Esophagus squamous epithelium (tissue), 5 donors: ENCODE measurements at regions not wholly inside any gene's neighbourhood (a gene's known extent, or its start where the extent isn't known, plus 50 kb on each side); places are given as distances from the start of the nearest gene placed in this dataset.

Experiments used
- DNase-seq: peaks from one replicate; lab custom pipeline; 2025; lab: John Stamatoyannopoulos, UW
- H3K27ac ChIP-seq, 4 donors: fragments of 200-600 bp; sonication (generic); one replicate each; pipeline ENCODE4 v1.5.1; 2016 to 2019; ENCODE audit warnings: mild to moderate bottlenecking in 1 of 4
- H3K27me3 ChIP-seq, 4 donors: fragments of 200-600 bp; sonication (generic); 1 replicate in 3 of 4; 2 replicates in 1 of 4; pipeline versions ENCODE4 v1.5.1 to v1.6.0; 2017 to 2021; ENCODE audit warnings: antibody characterized with exemption in 1 of 4
- H3K36me3 ChIP-seq, 3 donors: fragments of 200-600 bp; sonication (generic); one replicate each; pipeline ENCODE4 v1.5.1; 2016 to 2019
- H3K4me1 ChIP-seq, 3 donors: fragments of 200-600 bp; sonication (generic); one replicate each; pipeline ENCODE4 v1.5.1; 2017 to 2019
- H3K4me3 ChIP-seq, 4 donors: fragments of 200-600 bp; sonication (generic); 1 replicate in 3 of 4; 2 replicates in 1 of 4; pipeline ENCODE4 v1.5.1; 2016 to 2019; ENCODE audit warnings: mild to moderate bottlenecking in 2 of 4, moderate library complexity in 1 of 4
- H3K9me3 ChIP-seq, 3 donors: fragments of 200-600 bp; sonication (generic); one replicate each; pipeline ENCODE4 v1.5.1; 2016 to 2019
- POLR2A ChIP-seq, 4 donors: fragments of 450-650 bp; IDR thresholded peaks; one replicate each; pipeline ENCODE4 v1.6.1; 2017; ENCODE audit warnings: antibody characterized with exemption in 4 of 4, mild to moderate bottlenecking in 4 of 4, moderate library complexity in 3 of 4
- WGBS, 2 donors: methylation state at CpG; one replicate each; pipeline ENCODE4 v1.1.5; 2018; 5-methylcytosine and 5-hydroxymethylcytosine counted together
- intact Hi-C: fragments of 100-400 bp; cut with DNase I; formaldehyde crosslinking; loops from one replicate; pipeline ENCODE4 v1.15.0; 2022
- TF ChIP-seq, protein P1 (sequence below), 6 experiments: fragments of 450-650 bp in 4 of 6; fragments of 200-600 bp in 2 of 6; sonication (generic) in 2 of 6; IDR thresholded peaks; one replicate each; pipeline ENCODE4 v1.5.1; 2016 to 2019; ENCODE audit warnings: antibody characterized with exemption in 6 of 6, mild to moderate bottlenecking in 4 of 6, moderate library complexity in 4 of 6
- donor health status: DM: yes; HTN: yes; CAD: no.

DNA sequence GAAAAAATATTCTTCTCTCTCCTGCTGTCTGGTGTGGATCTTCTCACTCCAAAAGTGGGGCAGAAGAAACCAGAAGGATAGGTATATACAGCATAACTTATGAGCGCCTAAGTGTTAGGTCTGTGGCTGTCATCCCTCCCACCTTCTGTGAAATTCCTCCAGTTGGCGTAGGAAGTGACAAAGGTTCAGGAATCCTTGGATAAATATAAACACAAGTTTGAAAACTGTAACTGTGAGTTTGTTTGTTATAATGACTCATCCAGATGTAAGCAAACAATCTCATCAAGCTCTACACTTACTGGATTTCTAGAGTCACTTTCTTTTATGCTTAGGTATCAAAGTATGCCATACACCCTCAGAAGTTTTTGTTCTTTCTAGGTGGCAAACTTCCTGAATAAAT lies 405.2 kb downstream of the FAT4 start:
- intact Hi-C loops, result no loop called here
- 79 to 80% methylated on average over 2 of the region's 2 CpGs for WGBS, 2 donors
- H3K27ac ChIP-seq, result no peak overlapping the region
- H3K36me3 ChIP-seq, result no peaks in the 10 kb centered on the region
- H3K9me3 ChIP-seq, result no peaks in the 10 kb centered on the region
- H3K4me3 ChIP-seq, result no peak overlapping the region
- H3K27me3 ChIP-seq, result no peaks in the 10 kb centered on the region
- no peak for DNase-seq
- TF ChIP-seq, protein P1, sequence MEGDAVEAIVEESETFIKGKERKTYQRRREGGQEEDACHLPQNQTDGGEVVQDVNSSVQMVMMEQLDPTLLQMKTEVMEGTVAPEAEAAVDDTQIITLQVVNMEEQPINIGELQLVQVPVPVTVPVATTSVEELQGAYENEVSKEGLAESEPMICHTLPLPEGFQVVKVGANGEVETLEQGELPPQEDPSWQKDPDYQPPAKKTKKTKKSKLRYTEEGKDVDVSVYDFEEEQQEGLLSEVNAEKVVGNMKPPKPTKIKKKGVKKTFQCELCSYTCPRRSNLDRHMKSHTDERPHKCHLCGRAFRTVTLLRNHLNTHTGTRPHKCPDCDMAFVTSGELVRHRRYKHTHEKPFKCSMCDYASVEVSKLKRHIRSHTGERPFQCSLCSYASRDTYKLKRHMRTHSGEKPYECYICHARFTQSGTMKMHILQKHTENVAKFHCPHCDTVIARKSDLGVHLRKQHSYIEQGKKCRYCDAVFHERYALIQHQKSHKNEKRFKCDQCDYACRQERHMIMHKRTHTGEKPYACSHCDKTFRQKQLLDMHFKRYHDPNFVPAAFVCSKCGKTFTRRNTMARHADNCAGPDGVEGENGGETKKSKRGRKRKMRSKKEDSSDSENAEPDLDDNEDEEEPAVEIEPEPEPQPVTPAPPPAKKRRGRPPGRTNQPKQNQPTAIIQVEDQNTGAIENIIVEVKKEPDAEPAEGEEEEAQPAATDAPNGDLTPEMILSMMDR (IDR thresholded peaks at IDR 0.05), result no peak
- no peak for TF ChIP-seq POLR2A (IDR thresholded peaks at IDR 0.05)
- no peaks in the 10 kb centered on the region for H3K4me1 ChIP-seq

DNA sequence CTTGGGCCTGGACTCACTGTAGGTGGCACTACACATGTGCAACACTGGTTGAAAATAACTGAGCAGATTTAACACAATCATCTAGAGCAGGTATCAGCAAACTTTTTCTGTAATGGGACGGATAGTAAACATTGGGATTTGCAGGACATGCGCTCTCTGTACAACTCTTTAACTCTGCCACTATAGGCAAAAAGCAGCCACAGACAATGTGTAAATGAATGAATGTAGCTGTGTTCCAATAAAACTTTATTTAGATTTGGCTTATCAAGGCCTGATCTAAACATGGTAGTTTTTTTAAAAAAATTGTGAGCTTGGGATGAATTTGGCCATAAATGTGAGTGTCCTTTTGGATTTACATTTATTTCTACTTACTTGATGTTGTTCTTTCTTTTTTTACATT lies 407.3 kb downstream of the FAT4 start:
- H3K27ac ChIP-seq, result no peak overlapping the region
- no peaks in the 10 kb centered on the region for H3K9me3 ChIP-seq
- H3K4me3 ChIP-seq, result no peak overlapping the region
- no peaks in the 10 kb centered on the region for H3K4me1 ChIP-seq
- H3K36me3 ChIP-seq, result no peaks in the 10 kb centered on the region
- intact Hi-C loops, result no loop called here
- no peak for TF ChIP-seq POLR2A (IDR thresholded peaks at IDR 0.05)
- TF ChIP-seq, protein P1 (IDR thresholded peaks at IDR 0.05), result no peak
- H3K27me3 ChIP-seq, result no peaks in the 10 kb centered on the region
- no peak for DNase-seq
- WGBS, 2 donors, result 93 to 96% methylated on average over 2 of the region's 2 CpGs

DNA sequence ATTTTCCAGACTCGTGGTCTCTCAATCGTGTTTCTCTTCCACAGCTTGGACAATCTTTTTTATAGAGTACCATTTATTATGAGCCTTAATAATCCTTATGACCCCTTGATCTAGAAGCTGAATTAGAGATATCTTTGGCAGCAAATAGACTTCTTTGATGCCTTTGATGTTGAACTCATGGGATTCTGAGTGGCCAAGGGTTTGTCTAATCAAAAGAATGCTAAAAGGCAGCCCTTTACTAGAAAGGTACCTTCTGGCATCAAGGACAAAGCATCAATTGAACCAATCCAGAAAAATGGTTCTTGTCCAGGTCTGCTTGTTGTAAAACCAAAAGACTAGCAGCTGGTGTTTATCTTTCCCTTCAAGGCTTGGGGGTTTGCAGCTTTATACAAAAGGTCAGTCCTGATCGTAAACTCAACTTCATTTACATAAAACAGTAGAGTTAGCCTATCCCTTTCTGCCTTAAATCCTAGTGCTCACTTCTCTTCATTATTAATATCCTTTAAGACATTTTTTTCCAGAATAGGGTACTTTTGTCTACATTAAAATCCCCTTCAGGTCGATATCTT lies 411.3 kb downstream of the FAT4 start:
- WGBS, 2 donors, result 53 to 57% methylated on average over 4 of the region's 4 CpGs
- intact Hi-C loops, result no loop called here
- H3K4me1 ChIP-seq, result no peaks in the 10 kb centered on the region

DNA sequence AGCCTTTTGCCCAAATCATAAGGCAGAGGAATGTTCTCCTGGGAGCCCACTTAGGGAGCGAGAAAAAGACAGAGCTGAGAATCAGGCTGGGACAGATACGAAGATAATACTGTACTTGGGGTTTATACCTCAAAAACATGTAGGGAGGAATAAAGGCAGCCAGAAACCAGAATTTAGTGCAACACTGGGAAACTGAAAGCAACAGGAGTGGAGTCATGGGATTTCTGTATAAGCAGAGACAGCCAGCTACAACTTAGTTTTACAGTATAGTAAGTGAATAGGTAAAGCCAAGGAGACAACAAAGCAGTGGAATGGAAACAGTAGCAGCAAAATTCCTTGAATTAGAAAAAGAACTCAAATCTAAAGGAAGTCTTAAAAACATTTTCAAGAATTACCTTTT lies 413.2 kb downstream of the FAT4 start:
- no peaks in the 10 kb centered on the region for H3K36me3 ChIP-seq

More for the DNA sequence above, 411.3 kb downstream of the FAT4 start:
- Histone ChIP-seq H3K27ac (no peak overlapping the region), H3K36me3 (no peaks in the 10 kb centered on the region), H3K27me3 (no peaks in the 10 kb centered on the region), H3K4me3 (no peak overlapping the region), H3K9me3 (no peaks in the 10 kb centered on the region)
- no peak for DNase-seq
- TF ChIP-seq, protein P1 (IDR thresholded peaks at IDR 0.05), result no peak
- TF ChIP-seq POLR2A (IDR thresholded peaks at IDR 0.05), result no peak

DNA sequence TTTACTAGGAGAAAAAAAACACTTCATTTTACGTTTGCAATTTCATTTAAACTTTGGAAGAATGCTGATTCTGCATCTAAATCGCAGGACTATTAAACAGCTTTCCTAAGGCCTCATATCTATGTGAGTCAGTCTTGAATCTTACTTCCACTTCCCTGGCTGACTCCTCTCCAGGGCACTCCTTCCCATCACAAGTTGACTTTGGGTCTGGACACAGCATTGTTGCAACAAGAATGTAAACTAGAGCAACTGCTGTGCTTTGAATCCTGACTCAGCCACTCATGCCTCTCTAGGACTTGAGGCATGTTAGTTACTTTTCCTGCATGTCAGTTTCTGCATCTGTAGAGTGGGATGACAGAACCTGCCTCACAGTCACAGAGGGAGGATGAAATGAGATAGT lies 413.8 kb downstream of the FAT4 start:
- Histone ChIP-seq H3K9me3 (no peaks in the 10 kb centered on the region), H3K4me3 (no peak overlapping the region), H3K36me3 (no peaks in the 10 kb centered on the region), H3K27me3 (no peaks in the 10 kb centered on the region), H3K27ac (no peak overlapping the region), H3K4me1 (no peaks in the 10 kb centered on the region)
- WGBS, 2 donors, result 61% methylated on average over 2 of the region's 2 CpGs
- intact Hi-C loops, result no loop called here
- no peak for DNase-seq
- no peak for TF ChIP-seq POLR2A (IDR thresholded peaks at IDR 0.05)
- TF ChIP-seq, protein P1 (IDR thresholded peaks at IDR 0.05), result no peak

More for the DNA sequence above, 413.2 kb downstream of the FAT4 start:
- no peaks in the 10 kb centered on the region for H3K9me3 ChIP-seq
- no peak overlapping the region for H3K27ac ChIP-seq
- WGBS, 2 donors, result 78 to 84% methylated on average over 2 of the region's 2 CpGs
- H3K4me3 ChIP-seq, result no peak overlapping the region
- H3K27me3 ChIP-seq, result no peaks in the 10 kb centered on the region
- intact Hi-C loops, result no loop called here
- TF ChIP-seq POLR2A (IDR thresholded peaks at IDR 0.05), result no peak
- TF ChIP-seq, protein P1 (IDR thresholded peaks at IDR 0.05), result no peak
- no peak for DNase-seq
- H3K4me1 ChIP-seq, result no peaks in the 10 kb centered on the region
